GM10266 (cell line): ENCODE measurements at regions not wholly inside any gene's neighbourhood (a gene's known extent, or its start where the extent isn't known, plus 50 kb on each side); places are given as distances from the start of the nearest gene placed in this dataset.

Experiments
- DNase-seq: peaks from one replicate; pipeline ENCODE4 v3.0.0; 2012; ENCODE audit errors: extremely low spot score
- TF ChIP-seq, protein P1 (sequence below): IDR thresholded peaks from 2 replicates; pipeline ENCODE4 v1.5.1; 2012; ENCODE audit warnings: mild to moderate bottlenecking, low read depth; ENCODE audit not compliant: control insufficient read depth, insufficient read depth; ENCODE audit errors: missing control alignments

DNA sequence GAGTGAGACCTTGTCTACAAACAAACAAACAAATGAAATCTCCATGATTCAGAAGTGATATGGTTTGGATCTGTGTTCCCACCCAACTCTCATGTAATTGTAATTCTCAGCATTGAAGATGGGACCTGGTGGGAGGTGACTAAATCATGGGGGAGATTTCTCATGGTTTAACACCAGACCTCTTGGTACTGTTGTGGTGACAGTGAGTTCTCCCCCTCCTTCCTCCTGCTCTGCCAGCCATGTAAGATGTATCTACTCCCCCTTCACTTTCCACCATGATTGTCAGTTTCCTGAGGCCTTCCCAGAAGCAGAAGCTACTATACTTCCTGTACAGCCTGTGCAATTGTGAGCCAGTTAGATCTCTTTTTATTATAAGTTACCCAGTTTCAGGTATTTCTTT, 438.4 kb upstream of the THBS1 start:
- no peak for DNase-seq
- TF ChIP-seq, protein P1, sequence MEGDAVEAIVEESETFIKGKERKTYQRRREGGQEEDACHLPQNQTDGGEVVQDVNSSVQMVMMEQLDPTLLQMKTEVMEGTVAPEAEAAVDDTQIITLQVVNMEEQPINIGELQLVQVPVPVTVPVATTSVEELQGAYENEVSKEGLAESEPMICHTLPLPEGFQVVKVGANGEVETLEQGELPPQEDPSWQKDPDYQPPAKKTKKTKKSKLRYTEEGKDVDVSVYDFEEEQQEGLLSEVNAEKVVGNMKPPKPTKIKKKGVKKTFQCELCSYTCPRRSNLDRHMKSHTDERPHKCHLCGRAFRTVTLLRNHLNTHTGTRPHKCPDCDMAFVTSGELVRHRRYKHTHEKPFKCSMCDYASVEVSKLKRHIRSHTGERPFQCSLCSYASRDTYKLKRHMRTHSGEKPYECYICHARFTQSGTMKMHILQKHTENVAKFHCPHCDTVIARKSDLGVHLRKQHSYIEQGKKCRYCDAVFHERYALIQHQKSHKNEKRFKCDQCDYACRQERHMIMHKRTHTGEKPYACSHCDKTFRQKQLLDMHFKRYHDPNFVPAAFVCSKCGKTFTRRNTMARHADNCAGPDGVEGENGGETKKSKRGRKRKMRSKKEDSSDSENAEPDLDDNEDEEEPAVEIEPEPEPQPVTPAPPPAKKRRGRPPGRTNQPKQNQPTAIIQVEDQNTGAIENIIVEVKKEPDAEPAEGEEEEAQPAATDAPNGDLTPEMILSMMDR, result no peak

DNA sequence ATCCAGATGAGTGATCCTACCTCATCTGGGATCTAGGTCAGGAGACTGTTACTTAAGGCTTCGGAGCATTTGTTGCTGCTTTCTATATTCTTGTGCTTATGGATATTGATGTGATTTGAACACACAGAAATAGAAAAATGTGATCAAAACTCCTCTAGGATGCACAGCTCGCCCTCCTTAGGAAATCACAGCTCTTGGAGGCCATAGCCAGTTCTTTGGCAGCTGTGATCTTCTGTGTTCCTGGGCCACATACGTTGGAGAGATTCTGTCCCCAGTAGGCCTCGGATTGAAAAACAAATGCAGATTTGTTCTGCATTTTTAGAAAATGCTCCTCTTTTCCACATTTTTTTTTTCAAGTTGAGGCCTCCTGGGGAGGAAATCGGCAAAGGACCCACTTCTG, 437.4 kb upstream of the THBS1 start:
- TF ChIP-seq, protein P1, result no peak
- DNase-seq, result no peak

DNA sequence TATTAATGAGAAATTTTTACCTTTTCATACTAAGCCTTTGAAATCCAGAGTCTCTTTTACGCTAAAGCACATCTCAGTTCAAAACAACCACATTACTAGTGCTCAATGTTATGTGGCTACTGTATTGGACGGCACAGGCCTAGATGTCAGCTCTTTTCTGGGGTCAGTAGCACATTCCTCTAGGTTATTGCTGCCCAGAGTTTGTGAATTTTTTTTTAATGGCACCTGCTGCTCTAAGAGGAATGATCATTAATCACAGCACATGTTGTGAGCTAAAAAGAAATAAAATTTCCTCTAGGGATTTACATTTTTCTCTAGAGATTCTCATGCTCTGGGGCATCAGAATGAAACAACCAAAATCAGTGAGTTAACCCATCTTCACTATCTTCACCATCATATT, 436.8 kb upstream of the THBS1 start:
- DNase-seq, result no peak
- TF ChIP-seq, protein P1, result no peak

DNA sequence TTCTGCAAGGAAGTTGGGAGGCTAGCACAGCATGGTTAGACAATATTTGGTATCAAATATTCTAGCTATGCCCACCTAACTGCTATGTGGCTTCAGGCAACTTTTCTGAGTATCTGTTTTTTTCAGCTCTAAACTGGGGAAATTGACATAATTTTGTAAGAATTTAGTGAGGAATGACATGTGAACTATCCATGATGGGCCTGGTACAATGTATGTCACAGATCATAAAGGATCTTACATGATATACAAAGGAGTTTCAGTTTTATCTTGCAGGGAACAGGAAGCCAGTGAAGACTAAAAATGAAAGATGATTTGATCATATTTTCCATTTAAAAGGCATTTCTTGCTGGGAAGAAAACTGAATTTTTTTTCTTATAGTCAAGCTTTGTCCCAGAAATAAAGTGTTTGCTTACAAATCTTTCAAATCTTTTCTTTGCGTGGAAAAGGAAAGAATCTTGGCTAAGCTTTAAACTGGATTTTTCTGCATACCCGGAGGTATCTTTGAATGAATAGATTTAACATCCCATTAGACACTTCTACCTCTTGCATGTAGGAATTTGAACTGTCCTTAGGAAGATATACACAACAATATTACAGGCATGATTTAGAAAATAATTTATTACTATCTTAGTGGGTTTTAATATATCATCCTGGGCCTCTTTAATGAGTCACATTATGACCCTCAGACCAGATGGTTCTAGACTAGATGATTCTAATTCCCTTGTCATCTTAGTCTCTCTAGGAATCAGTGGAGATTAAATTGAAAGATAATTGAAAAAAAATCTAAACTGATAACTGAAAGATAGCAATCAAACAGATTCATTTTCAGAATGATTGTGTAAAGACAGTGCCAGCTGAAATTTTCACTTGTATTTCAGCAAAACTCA, 436.0 kb upstream of the THBS1 start:
- no peak for DNase-seq
- TF ChIP-seq, protein P1, result no peak

DNA sequence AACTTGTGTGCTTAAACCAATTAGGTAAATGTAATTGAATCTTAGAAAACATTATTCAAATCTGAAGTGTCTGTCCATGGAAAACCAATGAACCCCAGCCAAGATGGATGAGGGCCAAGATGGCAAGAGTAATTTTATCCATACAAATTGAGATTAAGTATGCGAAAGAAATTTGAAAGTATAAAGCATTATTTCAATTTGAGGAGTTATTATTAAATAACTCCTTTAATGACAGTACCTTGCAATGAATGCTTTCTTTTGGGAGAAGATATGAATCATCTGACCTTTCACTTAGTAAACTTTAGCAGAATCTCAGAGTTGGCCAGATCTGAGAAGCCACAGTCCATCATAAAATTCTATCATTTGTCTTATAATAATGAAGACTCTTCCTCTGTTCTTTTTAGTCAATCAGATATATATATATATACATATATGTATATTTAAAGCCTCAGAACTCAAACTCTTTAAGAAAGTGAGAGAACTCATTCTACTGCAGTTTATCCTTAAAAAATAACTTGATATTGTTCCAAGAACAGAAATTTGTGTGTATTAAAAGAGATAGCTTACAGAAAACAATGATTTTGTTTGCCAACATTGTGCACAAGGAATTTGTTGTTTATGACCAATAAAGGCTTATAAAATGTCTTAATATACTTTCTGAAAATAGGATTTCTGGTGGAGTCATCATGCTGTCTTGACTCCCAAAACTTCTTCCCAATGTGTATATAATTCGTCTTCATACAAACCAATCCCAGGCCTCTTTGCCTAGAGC, 434.8 kb upstream of the THBS1 start:
- TF ChIP-seq, protein P1, result no peak
- no peak for DNase-seq

DNA sequence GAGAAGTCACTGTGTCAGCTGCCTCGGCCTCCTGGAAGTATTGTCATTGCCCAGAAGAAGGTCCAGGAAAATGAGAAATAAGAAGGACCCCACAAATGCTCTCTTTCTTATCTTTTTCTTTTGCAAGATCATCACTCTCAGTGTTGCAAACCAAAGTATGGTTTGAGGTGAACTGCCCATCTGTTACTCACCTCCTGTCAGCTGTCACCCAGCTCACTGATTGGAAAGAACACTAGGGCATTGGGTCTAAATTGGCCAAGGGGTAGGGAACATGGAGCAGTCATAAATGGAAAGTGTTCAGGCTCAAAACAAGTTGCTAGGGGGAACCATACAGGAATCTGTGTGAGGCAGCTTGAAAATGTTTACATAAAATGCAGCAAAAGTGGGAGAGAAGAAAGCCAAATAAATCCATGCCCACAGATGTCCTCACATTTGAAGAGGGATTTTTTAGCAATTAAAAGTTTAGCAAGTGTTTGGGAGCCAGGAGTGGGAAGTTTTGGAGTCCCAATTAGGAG, 431.2 kb upstream of the THBS1 start:
- TF ChIP-seq, protein P1, result no peak
- DNase-seq, result no peak

DNA sequence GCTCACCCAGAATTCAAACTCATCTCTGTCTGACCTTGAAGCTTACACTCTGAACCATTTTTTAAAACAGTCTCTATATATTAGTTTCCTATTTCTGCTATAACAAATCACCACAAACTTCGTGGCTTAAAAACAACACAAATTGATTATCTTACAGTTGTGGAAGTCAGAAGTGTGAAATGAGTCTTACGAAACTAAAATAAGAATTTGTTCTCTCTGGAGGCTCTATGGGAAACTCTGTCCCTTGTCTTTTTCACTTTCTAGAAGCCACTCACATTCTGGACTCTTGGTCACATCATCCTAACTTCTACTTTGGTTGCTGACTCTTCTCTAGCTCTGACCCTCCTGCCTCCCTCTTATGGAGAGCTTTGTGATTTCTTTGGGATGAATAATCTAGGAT, 429.3 kb upstream of the THBS1 start:
- TF ChIP-seq, protein P1, result no peak
- no peak for DNase-seq
